Stimulated activated CD8-positive, alpha-beta memory T cell treated with anti-CD3 and anti-CD28 coated beads, Interleukin-4, amount 100 ng/mL, for 24 hours (primary cell): ENCODE measurements at regions not wholly inside any gene's neighbourhood (a gene's known extent, or its start where the extent isn't known, plus 50 kb on each side); places are given as distances from the start of the nearest gene placed in this dataset.
"Not testable (repeated sequence)": the region's sequence is repeated elsewhere in the genome, so short reads cannot be mapped to it uniquely, and the experiment has no call there.

ENCODE experiments used
- DNase-seq: peaks from one replicate; pipeline ENCODE4 v3.0.0-alpha.2; 2020; ENCODE audit warnings: low read depth

- no peak for DNase-seq
Measured at GRCh38 chr11:12585861-12586260, 88.4 kb upstream of the TEAD1 start.

- DNase-seq, result no peak
Measured at GRCh38 chr11:12587333-12587991, 86.8 kb upstream of the TEAD1 start.

GRCh38 chr11:12591706-12592105, 82.5 kb upstream of the TEAD1 start:
- no peak for DNase-seq

GRCh38 chr11:12592283-12592682, 81.9 kb upstream of the TEAD1 start:
- no peak for DNase-seq

GRCh38 chr11:12595089-12595847, 79.0 kb upstream of the TEAD1 start:
- DNase-seq, result not testable (repeated sequence)

GRCh38 chr11:12598330-12599256, 75.6 kb upstream of the TEAD1 start:
- DNase-seq, result no peak

GRCh38 chr11:12599408-12600143, 74.6 kb upstream of the TEAD1 start:
- peak; percentile 15 for DNase-seq

- no peak for DNase-seq
Measured at GRCh38 chr11:12600829-12601228, 73.4 kb upstream of the TEAD1 start.

- DNase-seq, result no peak
Measured at GRCh38 chr11:12602421-12602820, 71.8 kb upstream of the TEAD1 start.

GRCh38 chr11:12603143-12604088, 70.8 kb upstream of the TEAD1 start:
- DNase-seq, result no peak

GRCh38 chr11:12604557-12605153, 69.6 kb upstream of the TEAD1 start:
- no peak for DNase-seq

GRCh38 chr11:12606597-12606996, 67.6 kb upstream of the TEAD1 start:
- DNase-seq, result no peak

GRCh38 chr11:12608678-12609077, 65.5 kb upstream of the TEAD1 start:
- DNase-seq, result not testable (repeated sequence)

- no peak for DNase-seq
Measured at GRCh38 chr11:12611352-12611751, 62.9 kb upstream of the TEAD1 start.

GRCh38 chr11:12617632-12618031, 56.6 kb upstream of the TEAD1 start:
- no peak for DNase-seq

- no peak for DNase-seq
Measured at GRCh38 chr11:12618743-12619540, 55.3 kb upstream of the TEAD1 start.

GRCh38 chr11:12623869-12624268, 50.4 kb upstream of the TEAD1 start:
- DNase-seq, result no peak
